Hepatocyte (in vitro differentiated cells): ENCODE measurements at regions not wholly inside any gene's neighbourhood (a gene's known extent, or its start where the extent isn't known, plus 50 kb on each side); places are given as distances from the start of the nearest gene placed in this dataset.

Experiments used
- DNase-seq: peaks from one replicate; pipeline ENCODE4 v3.0.0-alpha.2; 2016; ENCODE audit warnings: low spot score
- H2AFZ ChIP-seq: fragments of 200-600 bp; sonication (generic); 2 replicates; pipeline ENCODE4 v1.6.0; 2016; ENCODE audit warnings: antibody characterized with exemption, mild to moderate bottlenecking
- H3K27ac ChIP-seq: fragments of 200-600 bp; sonication (generic); 2 replicates; pipeline ENCODE4 v1.5.1; 2016; ENCODE audit warnings: mild to moderate bottlenecking
- H3K27me3 ChIP-seq: fragments of 200-600 bp; sonication (generic); 2 replicates; pipeline ENCODE4 v1.6.1; 2016
- H3K36me3 ChIP-seq: fragments of 200-600 bp; sonication (generic); replicated peaks from 2 replicates; pipeline ENCODE4 v1.5.1; 2016; ENCODE audit warnings: low read depth; ENCODE audit not compliant: insufficient read depth
- H3K4me1 ChIP-seq: fragments of 200-600 bp; sonication (generic); 2 replicates; pipeline ENCODE4 v1.5.1; 2016; ENCODE audit warnings: mild to moderate bottlenecking, moderate library complexity; ENCODE audit not compliant: insufficient read depth
- H3K4me2 ChIP-seq: fragments of 200-600 bp; sonication (generic); 2 replicates; pipeline ENCODE4 v1.6.0; 2016
- H3K4me3 ChIP-seq: fragments of 200-600 bp; sonication (generic); 2 replicates; pipeline ENCODE4 v1.5.1; 2016; ENCODE audit warnings: mild to moderate bottlenecking
- H3K79me2 ChIP-seq: fragments of 200-600 bp; sonication (generic); 2 replicates; pipeline ENCODE4 v1.6.0; 2017; ENCODE audit warnings: mild to moderate bottlenecking
- H3K9me2 ChIP-seq: fragments of 200-600 bp; sonication (generic); replicated peaks from 2 replicates; pipeline ENCODE4 v1.6.0; 2017; ENCODE audit warnings: mild to moderate bottlenecking; ENCODE audit not compliant: insufficient read depth
- H3K9me3 ChIP-seq: fragments of 200-600 bp; sonication (generic); 2 replicates; pipeline ENCODE4 v1.5.1; 2016; ENCODE audit warnings: low read depth, mild to moderate bottlenecking
- H4K20me1 ChIP-seq: fragments of 200-600 bp; sonication (generic); 2 replicates; pipeline ENCODE4 v1.6.0; 2016; ENCODE audit warnings: mild to moderate bottlenecking; ENCODE audit not compliant: insufficient read depth, poor library complexity, severe bottlenecking
- EZH2 ChIP-seq: fragments of 200-600 bp; sonication (generic); IDR thresholded peaks from 2 replicates; pipeline ENCODE4 v1.6.1; 2016; ENCODE audit warnings: antibody characterized with exemption, mild to moderate bottlenecking, borderline replicate concordance
- EZH2phosphoT487 ChIP-seq: fragments of 200-600 bp; sonication (generic); IDR thresholded peaks from one replicate; pipeline ENCODE4 v1.6.1; 2018; ENCODE audit warnings: antibody characterized with exemption, mild to moderate bottlenecking, low read depth, moderate library complexity; ENCODE audit not compliant: unreplicated experiment, severe bottlenecking
- WGBS: methylation state at CpG from one replicate; pipeline ENCODE4 v1.1.6; 2016; ENCODE audit warnings: low lambda C conversion rate; ENCODE audit errors: missing lambda C conversion rate; 5-methylcytosine and 5-hydroxymethylcytosine counted together
- TF ChIP-seq, protein P1 (sequence below): fragments of 200-600 bp; sonication (generic); IDR thresholded peaks from 2 replicates; pipeline ENCODE4 v1.5.1; 2016; ENCODE audit warnings: antibody characterized with exemption, mild to moderate bottlenecking; ENCODE audit not compliant: poor library complexity

DNA sequence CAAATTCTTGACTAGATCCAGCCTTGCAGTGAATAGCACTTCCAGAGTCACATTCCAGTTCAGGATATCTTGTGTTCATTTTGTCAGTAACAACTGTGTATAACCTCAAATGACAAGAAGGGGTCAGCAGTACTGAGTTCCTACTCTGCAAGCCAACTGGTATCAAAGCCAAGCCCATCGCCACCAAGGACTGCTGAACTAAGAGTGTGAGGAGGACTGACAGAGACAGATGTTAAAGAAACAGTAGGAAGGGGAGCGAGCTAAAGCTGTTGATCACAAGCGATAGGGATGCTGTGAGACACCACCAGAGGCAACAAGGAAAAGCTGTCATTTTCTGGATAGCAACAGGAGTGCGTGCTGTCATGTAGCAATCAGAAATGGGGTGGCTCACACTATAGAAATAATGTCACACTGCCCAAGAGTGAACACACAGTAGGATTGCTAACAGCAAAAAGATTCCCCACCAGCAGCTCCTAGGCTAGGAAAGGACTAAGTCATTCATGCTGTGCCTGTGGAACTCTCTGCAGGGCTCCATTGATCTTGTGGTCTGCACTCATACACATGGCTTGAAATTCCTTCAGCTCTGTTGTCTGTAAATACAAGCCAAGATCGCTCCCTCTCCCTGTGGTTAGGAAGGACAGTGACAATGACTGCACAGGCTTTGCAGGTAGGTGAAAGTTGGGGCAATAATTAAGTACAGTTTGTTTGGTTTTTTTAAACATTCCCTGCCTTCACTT, 658.6 kb downstream of the NR2F1-AS1 start:
- WGBS = 76% methylated on average over 5 of the region's 5 CpGs
- Histone ChIP-seq H3K79me2 (no peaks in the 10 kb centered on the region), H3K4me2 (no peak overlapping the region), H3K27me3 (no peaks in the 10 kb centered on the region), H3K9me3 (no peaks in the 10 kb centered on the region), H4K20me1 (no peaks in the 10 kb centered on the region), H2AFZ (no peak overlapping the region), H3K27ac (no peak overlapping the region), H3K4me3 (no peak overlapping the region), H3K4me1 (no peaks in the 10 kb centered on the region), H3K9me2 (no peaks in the 10 kb centered on the region), H3K36me3 (no peaks in the 10 kb centered on the region)
- no peak for TF ChIP-seq EZH2phosphoT487
- TF ChIP-seq, protein P1, sequence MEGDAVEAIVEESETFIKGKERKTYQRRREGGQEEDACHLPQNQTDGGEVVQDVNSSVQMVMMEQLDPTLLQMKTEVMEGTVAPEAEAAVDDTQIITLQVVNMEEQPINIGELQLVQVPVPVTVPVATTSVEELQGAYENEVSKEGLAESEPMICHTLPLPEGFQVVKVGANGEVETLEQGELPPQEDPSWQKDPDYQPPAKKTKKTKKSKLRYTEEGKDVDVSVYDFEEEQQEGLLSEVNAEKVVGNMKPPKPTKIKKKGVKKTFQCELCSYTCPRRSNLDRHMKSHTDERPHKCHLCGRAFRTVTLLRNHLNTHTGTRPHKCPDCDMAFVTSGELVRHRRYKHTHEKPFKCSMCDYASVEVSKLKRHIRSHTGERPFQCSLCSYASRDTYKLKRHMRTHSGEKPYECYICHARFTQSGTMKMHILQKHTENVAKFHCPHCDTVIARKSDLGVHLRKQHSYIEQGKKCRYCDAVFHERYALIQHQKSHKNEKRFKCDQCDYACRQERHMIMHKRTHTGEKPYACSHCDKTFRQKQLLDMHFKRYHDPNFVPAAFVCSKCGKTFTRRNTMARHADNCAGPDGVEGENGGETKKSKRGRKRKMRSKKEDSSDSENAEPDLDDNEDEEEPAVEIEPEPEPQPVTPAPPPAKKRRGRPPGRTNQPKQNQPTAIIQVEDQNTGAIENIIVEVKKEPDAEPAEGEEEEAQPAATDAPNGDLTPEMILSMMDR = no peak
- TF ChIP-seq EZH2 = no peak
- DNase-seq = no peak

DNA sequence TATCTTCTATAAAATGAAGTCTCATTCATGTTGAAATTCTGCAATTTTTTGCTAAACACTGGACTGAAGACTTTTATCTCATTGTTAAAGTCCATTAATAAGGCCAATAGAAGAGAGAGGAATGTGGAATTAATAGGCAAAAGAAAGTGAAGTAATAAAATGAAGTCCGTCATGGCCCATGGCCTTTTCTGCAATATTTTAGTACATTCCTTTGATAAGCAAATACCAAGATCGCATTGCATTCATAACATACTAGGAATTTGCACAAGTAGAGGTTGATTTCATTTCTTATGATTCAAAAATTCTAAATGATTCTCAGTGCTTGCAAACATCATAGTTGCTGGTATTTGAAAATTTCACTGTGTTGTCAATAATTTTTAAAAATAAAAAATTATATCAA, 664.0 kb downstream of the NR2F1-AS1 start:
- H3K4me1 ChIP-seq = no peaks in the 10 kb centered on the region
- H2AFZ ChIP-seq = no peak overlapping the region
- H3K79me2 ChIP-seq = no peaks in the 10 kb centered on the region
- H3K9me3 ChIP-seq = no peaks in the 10 kb centered on the region
- no peaks in the 10 kb centered on the region for H3K36me3 ChIP-seq
- no peaks in the 10 kb centered on the region for H3K9me2 ChIP-seq
- no peak overlapping the region for H3K4me3 ChIP-seq
- WGBS = 72% methylated on average over 2 of the region's 2 CpGs
- no peaks in the 10 kb centered on the region for H3K27me3 ChIP-seq
- H3K4me2 ChIP-seq = no peak overlapping the region
- no peaks in the 10 kb centered on the region for H4K20me1 ChIP-seq
- DNase-seq = no peak
- TF ChIP-seq, protein P1 = no peak
- TF ChIP-seq EZH2 (no peak), EZH2phosphoT487 (no peak)
- H3K27ac ChIP-seq = no peak overlapping the region

DNA sequence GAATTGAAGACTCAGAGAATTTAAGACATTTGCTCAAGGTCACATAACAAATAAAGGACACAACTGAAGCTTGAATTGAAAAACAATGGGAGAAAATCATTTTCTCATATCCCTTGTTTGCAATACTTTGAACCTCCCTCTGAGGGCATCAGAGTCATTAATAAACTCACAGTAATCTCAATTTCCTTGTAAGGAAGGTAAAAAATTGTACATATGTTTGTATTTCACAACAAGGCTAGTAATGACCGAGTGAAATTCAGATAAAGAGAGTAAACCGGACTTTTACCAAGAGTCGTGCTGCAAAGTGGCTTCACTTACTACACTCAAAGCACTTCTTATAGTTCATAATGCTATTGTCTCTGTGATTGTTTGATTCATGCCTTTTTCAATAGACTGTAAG, 665.0 kb downstream of the NR2F1-AS1 start:
- TF ChIP-seq, protein P1 = peak; percentile 40
- no peak for TF ChIP-seq EZH2phosphoT487
- Histone ChIP-seq H2AFZ (no peak overlapping the region), H3K4me2 (peak overlapping the region; percentile 18), H4K20me1 (no peaks in the 10 kb centered on the region), H3K9me2 (no peaks in the 10 kb centered on the region), H3K4me3 (no peak overlapping the region), H3K36me3 (no peaks in the 10 kb centered on the region), H3K9me3 (no peaks in the 10 kb centered on the region), H3K27ac (no peak overlapping the region), H3K79me2 (no peaks in the 10 kb centered on the region), H3K27me3 (no peaks in the 10 kb centered on the region), H3K4me1 (no peaks in the 10 kb centered on the region)
- WGBS = 46% methylated on average over 3 of the region's 3 CpGs
- DNase-seq = peak; percentile 13
